K562 (cell line): ENCODE measurements at regions not wholly inside any gene's neighbourhood (a gene's known extent, or its start where the extent isn't known, plus 50 kb on each side); places are given as distances from the start of the nearest gene placed in this dataset.

Experiments
- ATAC-seq: fragments of 200-7000 bp; cut with Tn5 transposase; 3 replicates; pipeline ENCODE4 v1.9.1; 2020; ENCODE audit warnings: moderate library complexity
- BruUV-seq: library from RNA; stranded (reverse); fragments of 400-500 nt; replicated peaks from 2 replicates; lab custom pipeline; 2021; lab: Mats Ljungman, UMichigan
- CTCF ChIA-PET: fragments of 300-600 bp; formaldehyde crosslinking; extraction: SDS; loops from one replicate; lab custom pipeline; 2021; ENCODE audit warnings: low intra/inter-chr PET ratio; lab: Yijun Ruan, JAX
- POLR2A ChIA-PET: fragments of 300-600, 350-650 bp; sonication (Branson Sonifier 250); formaldehyde crosslinking; extraction: SDS; loops from one replicate; lab custom pipeline; 2021; ENCODE audit warnings: antibody characterized with exemption, inconsistent platforms; lab: Yijun Ruan, JAX
- DNase-seq, 4 experiments: peaks; one replicate each; pipeline versions ENCODE4 v3.0.0 to v3.0.0-alpha.2; 2011 to 2018; ENCODE audit warnings: low spot score in 3 of 4, mixed read lengths in 3 of 4; ENCODE audit errors: extremely low read depth in 1 of 4
- FAIRE-seq: peaks from 2 replicates; lab custom pipeline; 2011; peaks lifted over from hg19 to GRCh38; lab: Jason Lieb, UNC
- H2AFZ ChIP-seq: 2 replicates; pipeline ENCODE4 v1.6.0; 2011; ENCODE audit warnings: low read depth, low read length, control low read depth, inconsistent platforms
- H3K27ac ChIP-seq: fragments of 200-600 bp; 3 replicates; pipeline ENCODE4 v1.8.0; 2011; ENCODE audit warnings: low read depth, mild to moderate bottlenecking, control low read depth, inconsistent platforms, low read length, moderate library complexity, mixed read lengths; ENCODE audit errors: extremely low read depth
- H3K27me3 ChIP-seq, 2 experiments: fragments of 300-600 bp in 1 of 2; 2 replicates in 1 of 2; 3 replicates in 1 of 2; pipeline versions ENCODE4 v1.6.0 to v1.8.0; 2011; ENCODE audit warnings: inconsistent platforms in 2 of 2, low read length in 2 of 2, mild to moderate bottlenecking in 1 of 2, mixed read lengths in 1 of 2, moderate library complexity in 1 of 2; ENCODE audit not compliant: control insufficient read depth in 2 of 2, insufficient read depth in 2 of 2
- H3K36me3 ChIP-seq: fragments of 300-600 bp; 3 replicates; pipeline ENCODE4 v1.8.0; 2011; ENCODE audit warnings: mild to moderate bottlenecking, low read length, inconsistent platforms; ENCODE audit not compliant: control insufficient read depth, insufficient read depth
- H3K4me1 ChIP-seq, 2 experiments: fragments of 200-600 bp in 1 of 2; replicated peaks in 1 of 2; 2 replicates in 1 of 2; 3 replicates in 1 of 2; pipeline versions ENCODE4 v1.5.1 to v1.8.0; 2011; ENCODE audit warnings: inconsistent platforms in 2 of 2, low read length in 2 of 2, mild to moderate bottlenecking in 1 of 2, mixed read lengths in 1 of 2, moderate library complexity in 1 of 2; ENCODE audit not compliant: control insufficient read depth in 2 of 2, insufficient read depth in 2 of 2
- H3K4me2 ChIP-seq: 2 replicates; pipeline ENCODE4 v1.6.1; 2011; ENCODE audit warnings: low read length, control low read depth, inconsistent platforms, mixed read lengths; ENCODE audit not compliant: insufficient read depth
- H3K4me3 ChIP-seq: fragments of 200-600 bp; sonication (generic), shearing (Covaris generic); 2 replicates; pipeline ENCODE4 v1.5.1; 2016; ENCODE audit warnings: control low read depth, inconsistent platforms
- H3K79me2 ChIP-seq: fragments of 200-600 bp; 3 replicates; pipeline ENCODE4 v1.8.0; 2011; ENCODE audit warnings: low read length, inconsistent platforms; ENCODE audit not compliant: control insufficient read depth, insufficient read depth
- H3K9ac ChIP-seq, 2 experiments: 2 replicates each; pipeline versions ENCODE4 v1.6.0 to v1.6.1; 2011; ENCODE audit warnings: low read depth in 2 of 2, low read length in 2 of 2, control low read depth in 1 of 2, inconsistent platforms in 1 of 2, mild to moderate bottlenecking in 1 of 2, mixed read lengths in 1 of 2; ENCODE audit not compliant: insufficient read depth in 1 of 2
- H3K9me1 ChIP-seq: one replicate; pipeline ENCODE4 v1.6.0; 2011; ENCODE audit warnings: inconsistent platforms, mild to moderate bottlenecking, low read length, moderate library complexity; ENCODE audit not compliant: control insufficient read depth, insufficient read depth
- H3K9me3 ChIP-seq: replicated peaks from 2 replicates; pipeline ENCODE4 v1.5.1; 2011; ENCODE audit warnings: low read depth, low read length, inconsistent platforms; ENCODE audit not compliant: control insufficient read depth, insufficient read depth
- H4K20me1 ChIP-seq: replicated peaks from 2 replicates; pipeline ENCODE4 v1.6.1; 2011; ENCODE audit warnings: low read length, inconsistent platforms, mixed read lengths; ENCODE audit not compliant: control insufficient read depth, insufficient read depth
- ARNT ChIP-seq, 2 experiments: fragments of 450-650 bp; IDR thresholded peaks; 2 replicates each; pipeline ENCODE4 v1.6.1; 2016; ENCODE audit warnings: mild to moderate bottlenecking in 1 of 2
- ASH1L ChIP-seq: fragments of 450-650 bp; IDR thresholded peaks from 2 replicates; pipeline ENCODE4 v1.6.1; 2018; ENCODE audit warnings: borderline replicate concordance, mild to moderate bottlenecking, low read depth; ENCODE audit not compliant: partially characterized antibody
- BRF1 ChIP-seq: IDR thresholded peaks from 3 replicates; pipeline ENCODE4 v1.6.1; 2011; ENCODE audit warnings: borderline replicate concordance, mild to moderate bottlenecking; ENCODE audit not compliant: insufficient read length; ENCODE audit errors: extremely low read depth
- COPS2 ChIP-seq: fragments of 450-650 bp; conservative IDR thresholded peaks from 2 replicates; pipeline ENCODE4 v1.6.1; 2016; ENCODE audit warnings: mild to moderate bottlenecking, moderate library complexity
- CXXC5 ChIP-seq: fragments of 250-450 bp; sonication (Bioruptor Pico); IDR thresholded peaks from 2 replicates; pipeline ENCODE4 v1.8.0; 2022; ENCODE audit warnings: inconsistent platforms, mild to moderate bottlenecking, moderate library complexity
- DMBX1 ChIP-seq: fragments of 250-450 bp; sonication (Bioruptor Pico); IDR thresholded peaks from 2 replicates; pipeline ENCODE4 v1.8.0; 2022; ENCODE audit warnings: inconsistent platforms, mild to moderate bottlenecking, moderate library complexity, borderline replicate concordance
- ERF ChIP-seq: fragments of 450-650 bp; formaldehyde crosslinking; IDR thresholded peaks from 2 replicates; pipeline ENCODE4 v1.4.0; 2020; ENCODE audit warnings: mild to moderate bottlenecking, mixed read lengths
- FOSL1 ChIP-seq: fragments of 200-800 bp; sonication (Bioruptor generic); conservative IDR thresholded peaks from 2 replicates; pipeline ENCODE4 v1.6.1; 2016; ENCODE audit warnings: missing genetic modification characterization, missing compliant biosample characterization
- HOXB6 ChIP-seq: fragments of 250-450 bp; sonication (Bioruptor Pico); IDR thresholded peaks from 2 replicates; pipeline ENCODE4 v1.5.1; 2022; ENCODE audit warnings: mild to moderate bottlenecking, borderline replicate concordance
- JUND ChIP-seq, 2 experiments: IDR thresholded peaks; 2 replicates in 1 of 2; 3 replicates in 1 of 2; pipeline ENCODE4 v1.6.1; 2011; ENCODE audit warnings: borderline replicate concordance in 2 of 2, low read depth in 2 of 2, low read length in 2 of 2, improper control_type of control experiment in 1 of 2, missing biosample characterization in 1 of 2, missing genetic modification characterization in 1 of 2, missing genetic modification reagents in 1 of 2
- KAT8 ChIP-seq: fragments of 450-650 bp; IDR thresholded peaks from 2 replicates; pipeline ENCODE4 v1.6.1; 2016; ENCODE audit warnings: low read depth, mild to moderate bottlenecking
- MTF1 ChIP-seq: fragments of 250-450 bp; sonication (Bioruptor Pico); IDR thresholded peaks from 2 replicates; pipeline ENCODE4 v1.9.0; 2021; ENCODE audit warnings: moderate library complexity, mild to moderate bottlenecking, inconsistent platforms, borderline replicate concordance
- PHTF2 ChIP-seq: fragments of 250-450 bp; sonication (Bioruptor Pico); IDR thresholded peaks from 2 replicates; pipeline ENCODE4 v1.5.0; 2021; ENCODE audit warnings: mild to moderate bottlenecking
- RBM39 ChIP-seq: fragments of 200-400 bp; formaldehyde crosslinking; optimal IDR thresholded peaks from 2 replicates; pipeline ENCODE3; 2018; ENCODE audit warnings: low read depth, low read length
- SIX5 ChIP-seq, 2 experiments: IDR thresholded peaks; 2 replicates each; pipeline ENCODE4 v1.6.1; 2011; ENCODE audit warnings: low read length in 2 of 2, borderline replicate concordance in 1 of 2, low read depth in 1 of 2, mild to moderate bottlenecking in 1 of 2, moderate library complexity in 1 of 2; ENCODE audit not compliant: insufficient read depth in 1 of 2
- TSC22D4 ChIP-seq: fragments of 450-650 bp; IDR thresholded peaks from 2 replicates; pipeline ENCODE4 v1.6.1; 2016; ENCODE audit warnings: missing genetic modification characterization, missing biosample characterization, control low read depth
- ZFPM2 ChIP-seq: fragments of 250-450 bp; sonication (Bioruptor Pico); IDR thresholded peaks from 2 replicates; pipeline ENCODE4 v1.5.1; 2022; ENCODE audit warnings: mild to moderate bottlenecking
- ZNF644 ChIP-seq: fragments of 200-800 bp; sonication (Bioruptor generic); IDR thresholded peaks from 2 replicates; pipeline ENCODE4 v1.6.1; 2016; ENCODE audit warnings: low read depth, missing genetic modification characterization, missing compliant biosample characterization
- WGBS: fragments of 100-300 bp; shearing (Covaris generic); methylation state at CpG from one replicate; pipeline ENCODE4 v1.1.6; 2016; ENCODE audit warnings: low coverage, mixed read lengths; ENCODE audit not compliant: insufficient coverage; ENCODE audit errors: missing lambda C conversion rate; 5-methylcytosine and 5-hydroxymethylcytosine counted together
- in situ Hi-C: fragments of 300-500 bp; cut with MboI; formaldehyde crosslinking; loops from 4 replicates; pipeline ENCODE4 v1.15.0; 2018; ENCODE audit warnings: inconsistent platforms, mixed read lengths
- intact Hi-C: fragments of 100-400 bp; cut with micrococcal nuclease; formaldehyde crosslinking; loops from 2 replicates; pipeline ENCODE4 v1.14.2; 2022
- TF ChIP-seq, protein P1 (sequence below): fragments of 150-350 bp; IDR thresholded peaks from 2 replicates; pipeline ENCODE4 v1.6.1; 2014; ENCODE audit warnings: low read depth, mild to moderate bottlenecking, low read length, borderline replicate concordance
- TF ChIP-seq, protein P2 (sequence below): sonication (generic); formaldehyde crosslinking; IDR thresholded peaks from 2 replicates; pipeline ENCODE4 v1.8.0; 2022; ENCODE audit warnings: missing genetic modification reagents, mild to moderate bottlenecking, borderline replicate concordance

DNA sequence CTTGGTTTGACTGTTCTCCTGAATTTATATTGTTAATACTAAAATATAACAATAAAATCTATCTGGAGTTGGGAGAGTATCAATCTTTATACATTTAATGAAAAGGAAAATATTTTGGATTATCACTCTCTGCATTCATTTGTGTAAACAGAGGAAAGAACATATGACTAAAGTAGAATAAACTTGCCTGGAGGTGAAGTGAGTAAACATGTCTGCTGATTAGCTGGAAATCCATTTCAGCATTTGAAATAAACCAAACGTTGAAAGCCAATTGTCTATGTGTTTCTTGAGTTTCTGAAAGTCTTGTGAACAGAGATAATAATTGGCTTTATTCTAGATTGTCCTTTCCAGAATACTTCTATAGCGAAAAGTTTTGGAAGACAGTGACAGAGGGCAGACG, 776.2 kb downstream of the SEMA5A start:
- FAIRE-seq = no peak
- no peaks in the 10 kb centered on the region for H3K9me3 ChIP-seq

More for the DNA sequence above, 776.2 kb downstream of the SEMA5A start:
- ATAC-seq (no peak), DNase-seq (no peak)
- Histone ChIP-seq H3K27me3 (no peaks in the 10 kb centered on the region), H3K9me1 (no peaks in the 10 kb centered on the region), H3K4me1 (no peaks in the 10 kb centered on the region), H4K20me1 (no peaks in the 10 kb centered on the region), H3K9ac (no peak overlapping the region), H2AFZ (no peak overlapping the region), H3K36me3 (no peaks in the 10 kb centered on the region), H3K4me3 (no peak overlapping the region), H3K27ac (no peak overlapping the region), H3K4me2 (no peak overlapping the region), H3K79me2 (no peaks in the 10 kb centered on the region)
- in situ Hi-C loops = no loop called here
- CTCF ChIA-PET = no interaction called here
- intact Hi-C loops = no loop called here
- POLR2A ChIA-PET = no interaction called here
- 4% methylated on average over 3 of the region's 3 CpGs for WGBS
- no TSS peak for BruUV-seq
- TF ChIP-seq ASH1L = no peak
- TF ChIP-seq HOXB6 = no peak
- no peak for TF ChIP-seq JUND (IDR thresholded peaks at IDR 0.05; ENCODE audit: borderline replicate concordance, low read depth, low read length)
- TF ChIP-seq JUND (tag; IDR thresholded peaks at IDR 0.05; ENCODE audit: borderline replicate concordance, low read depth, low read length) = no peak
- TF ChIP-seq RBM39 = no peak
- no peak for TF ChIP-seq ERF (CRISPR knock-in tag)
- TF ChIP-seq, protein P1, sequence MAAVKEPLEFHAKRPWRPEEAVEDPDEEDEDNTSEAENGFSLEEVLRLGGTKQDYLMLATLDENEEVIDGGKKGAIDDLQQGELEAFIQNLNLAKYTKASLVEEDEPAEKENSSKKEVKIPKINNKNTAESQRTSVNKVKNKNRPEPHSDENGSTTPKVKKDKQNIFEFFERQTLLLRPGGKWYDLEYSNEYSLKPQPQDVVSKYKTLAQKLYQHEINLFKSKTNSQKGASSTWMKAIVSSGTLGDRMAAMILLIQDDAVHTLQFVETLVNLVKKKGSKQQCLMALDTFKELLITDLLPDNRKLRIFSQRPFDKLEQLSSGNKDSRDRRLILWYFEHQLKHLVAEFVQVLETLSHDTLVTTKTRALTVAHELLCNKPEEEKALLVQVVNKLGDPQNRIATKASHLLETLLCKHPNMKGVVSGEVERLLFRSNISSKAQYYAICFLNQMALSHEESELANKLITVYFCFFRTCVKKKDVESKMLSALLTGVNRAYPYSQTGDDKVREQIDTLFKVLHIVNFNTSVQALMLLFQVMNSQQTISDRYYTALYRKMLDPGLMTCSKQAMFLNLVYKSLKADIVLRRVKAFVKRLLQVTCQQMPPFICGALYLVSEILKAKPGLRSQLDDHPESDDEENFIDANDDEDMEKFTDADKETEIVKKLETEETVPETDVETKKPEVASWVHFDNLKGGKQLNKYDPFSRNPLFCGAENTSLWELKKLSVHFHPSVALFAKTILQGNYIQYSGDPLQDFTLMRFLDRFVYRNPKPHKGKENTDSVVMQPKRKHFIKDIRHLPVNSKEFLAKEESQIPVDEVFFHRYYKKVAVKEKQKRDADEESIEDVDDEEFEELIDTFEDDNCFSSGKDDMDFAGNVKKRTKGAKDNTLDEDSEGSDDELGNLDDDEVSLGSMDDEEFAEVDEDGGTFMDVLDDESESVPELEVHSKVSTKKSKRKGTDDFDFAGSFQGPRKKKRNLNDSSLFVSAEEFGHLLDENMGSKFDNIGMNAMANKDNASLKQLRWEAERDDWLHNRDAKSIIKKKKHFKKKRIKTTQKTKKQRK = no peak
- TF ChIP-seq BRF1 = no peak
- no peak for TF ChIP-seq DMBX1 (CRISPR knock-in tag)
- TF ChIP-seq, protein P2, sequence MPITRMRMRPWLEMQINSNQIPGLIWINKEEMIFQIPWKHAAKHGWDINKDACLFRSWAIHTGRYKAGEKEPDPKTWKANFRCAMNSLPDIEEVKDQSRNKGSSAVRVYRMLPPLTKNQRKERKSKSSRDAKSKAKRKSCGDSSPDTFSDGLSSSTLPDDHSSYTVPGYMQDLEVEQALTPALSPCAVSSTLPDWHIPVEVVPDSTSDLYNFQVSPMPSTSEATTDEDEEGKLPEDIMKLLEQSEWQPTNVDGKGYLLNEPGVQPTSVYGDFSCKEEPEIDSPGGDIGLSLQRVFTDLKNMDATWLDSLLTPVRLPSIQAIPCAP (CRISPR knock-in tag) = no peak
- no peak for TF ChIP-seq PHTF2 (CRISPR knock-in tag)
- no peak for TF ChIP-seq MTF1 (CRISPR knock-in tag)
- no peak for TF ChIP-seq FOSL1 (tag)
- TF ChIP-seq SIX5 (IDR thresholded peaks at IDR 0.05; ENCODE audit: borderline replicate concordance in 1 of 2, insufficient read depth in 1 of 2, low read depth in 1 of 2, low read length in 2 of 2) = no peak
- no peak for TF ChIP-seq CXXC5 (CRISPR knock-in tag)
- TF ChIP-seq ZFPM2 (CRISPR knock-in tag) = no peak
- no peak for TF ChIP-seq COPS2
- TF ChIP-seq KAT8 = no peak
- no peak for TF ChIP-seq ARNT (IDR thresholded peaks at IDR 0.05)
- TF ChIP-seq TSC22D4 (tag) = no peak
- TF ChIP-seq ZNF644 (tag) = no peak
